HG02884 (cell line): ENCODE measurements at regions not wholly inside any gene's neighbourhood (a gene's known extent, or its start where the extent isn't known, plus 50 kb on each side); places are given as distances from the start of the nearest gene placed in this dataset.

Source experiments
- ATAC-seq: cut with Tn5 transposase; IDR thresholded peaks from one replicate; pipeline ENCODE4 v1.9.1; 2021; ENCODE audit warnings: mild to moderate bottlenecking, moderate library complexity; ENCODE audit not compliant: unreplicated experiment

- no peak for ATAC-seq
Measured at GRCh38 chr11:13907678-13908077, 54.8 kb upstream of the SPON1 start.

DNA sequence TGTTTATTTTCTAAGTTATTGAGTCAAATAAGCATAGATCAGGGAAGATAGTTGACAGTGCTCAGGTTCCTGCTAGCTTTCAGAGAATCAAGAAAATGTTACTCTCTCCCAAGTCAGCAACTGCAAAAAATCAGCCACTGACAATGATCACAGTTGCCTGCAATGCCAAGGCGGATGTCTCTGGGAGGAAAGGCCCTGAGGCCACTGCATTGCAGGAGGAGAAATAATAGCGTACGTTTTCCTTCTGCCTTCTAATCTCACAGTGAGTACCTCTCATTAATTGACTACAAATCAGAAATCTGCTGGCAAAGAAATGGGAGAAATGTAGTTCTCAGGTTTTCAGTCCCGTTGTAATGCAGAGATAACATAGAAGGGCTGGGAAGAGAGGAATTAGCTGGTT lies 54.0 kb upstream of the SPON1 start:
- ATAC-seq: no peak
